HG03575 (cell line): ENCODE measurements at regions not wholly inside any gene's neighbourhood (a gene's known extent, or its start where the extent isn't known, plus 50 kb on each side); places are given as distances from the start of the nearest gene placed in this dataset.
A peak's percentile ranks its signal among the peaks of the same experiment; 100 is the strongest.
"Not testable (repeated sequence)": the region's sequence is repeated elsewhere in the genome, so short reads cannot be mapped to it uniquely, and the experiment has no call there.

Source experiments
- ATAC-seq: cut with Tn5 transposase; IDR thresholded peaks from one replicate; pipeline ENCODE4 v1.9.1; 2021; ENCODE audit not compliant: unreplicated experiment, insufficient number of reproducible peaks, low FRiP score; ENCODE audit errors: extremely low read depth

DNA sequence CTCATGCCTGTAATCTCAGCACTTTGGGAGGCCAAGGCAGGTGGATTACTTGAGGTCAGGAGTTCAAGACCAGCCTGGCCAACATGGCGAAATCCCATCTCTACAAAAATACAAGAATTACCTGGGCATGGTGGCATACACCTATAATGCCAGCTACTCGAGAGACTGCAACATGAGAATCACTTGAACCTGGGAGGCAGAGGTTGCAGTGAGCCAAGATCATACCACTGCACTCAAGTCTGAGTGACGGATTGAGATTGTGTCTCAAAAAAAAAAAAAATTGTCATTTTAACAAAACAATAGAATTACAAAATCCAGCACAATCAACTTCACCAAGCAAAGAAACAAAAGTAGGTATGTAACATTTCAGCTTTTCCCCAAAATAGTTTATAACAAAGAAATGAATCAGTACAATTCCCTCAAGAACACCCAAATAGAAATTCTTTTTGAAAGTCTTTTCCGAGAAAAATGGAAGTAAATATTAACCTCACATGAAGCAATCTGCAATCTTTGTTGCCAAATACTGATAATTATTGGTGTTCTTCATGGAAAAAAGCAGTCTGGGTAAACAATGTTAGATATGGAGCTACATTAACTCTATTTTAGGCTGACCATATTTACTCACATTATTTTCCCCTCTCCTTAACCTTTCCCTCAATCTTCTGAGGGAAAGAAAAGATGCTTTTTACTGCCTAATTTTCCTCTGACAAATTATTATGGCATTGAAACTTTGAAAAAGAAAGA lies 165.9 kb upstream of the ATF7IP start:
- no peak for ATAC-seq

DNA sequence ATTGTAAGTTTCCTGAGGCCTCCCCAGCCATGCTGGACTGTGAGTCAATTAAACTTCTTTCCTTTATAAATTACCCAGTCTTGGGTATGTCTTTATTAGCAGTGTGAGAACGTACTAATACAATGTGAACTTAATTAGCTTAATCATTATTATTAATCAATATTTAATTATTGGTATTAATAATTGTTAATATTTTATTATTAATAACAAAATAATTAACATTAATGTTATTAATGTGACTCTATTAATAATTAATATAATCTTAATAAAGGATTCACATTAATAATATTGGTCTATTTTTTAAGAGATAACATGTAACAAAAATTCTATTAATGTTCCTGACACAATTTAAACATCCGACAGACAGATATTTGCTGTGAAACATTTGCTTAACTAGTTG lies 164.9 kb upstream of the ATF7IP start:
- no peak for ATAC-seq

DNA sequence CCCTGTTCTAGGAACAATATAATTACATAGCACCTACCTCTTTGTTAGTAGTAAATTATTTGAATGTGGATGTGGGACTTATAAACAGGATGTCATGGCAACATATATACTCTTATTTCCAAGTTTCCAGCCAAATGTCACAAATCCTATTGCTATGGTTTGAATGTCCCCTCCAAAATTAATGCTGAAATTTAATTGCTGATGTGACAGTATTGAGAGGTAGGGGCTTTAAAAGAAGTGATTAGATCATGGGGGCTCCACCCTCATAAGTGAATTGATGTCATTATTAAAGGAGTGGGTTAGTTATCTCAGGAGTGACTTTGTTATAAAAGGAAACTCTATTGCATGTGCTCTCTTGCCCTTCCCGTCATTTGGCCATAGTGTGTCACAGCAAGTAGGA lies 164.2 kb upstream of the ATF7IP start:
- ATAC-seq: no peak

DNA sequence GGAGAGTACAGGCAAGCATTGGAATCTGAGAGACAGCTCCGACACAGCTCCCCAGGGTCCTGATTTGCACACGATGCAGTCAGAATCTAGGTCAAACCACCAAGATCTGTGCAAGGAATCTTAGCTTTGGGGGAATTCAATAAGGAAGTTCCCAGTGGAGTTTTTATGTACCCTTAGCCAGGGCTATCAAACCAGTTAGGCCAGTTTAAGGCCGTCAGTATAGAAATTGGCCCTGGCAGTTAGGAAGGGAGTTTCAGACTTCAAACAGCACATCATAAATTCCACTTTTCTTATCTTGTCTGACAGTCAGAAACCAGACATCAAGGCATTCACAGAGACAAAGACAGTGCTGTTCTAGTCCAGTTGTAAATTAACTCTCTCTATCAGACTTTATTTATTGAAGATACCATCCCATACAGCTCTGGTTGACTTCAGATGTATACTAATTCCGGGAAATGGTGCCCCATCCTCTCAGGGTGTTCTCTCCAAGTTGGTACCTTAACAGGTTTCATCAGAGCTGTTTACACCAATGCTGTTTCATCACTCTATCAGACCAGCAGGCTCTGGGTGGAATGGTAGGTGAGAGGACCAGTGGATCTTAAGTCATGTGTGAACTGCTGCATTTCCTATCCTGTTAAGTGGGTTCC lies 157.5 kb upstream of the ATF7IP start:
- ATAC-seq: no peak

DNA sequence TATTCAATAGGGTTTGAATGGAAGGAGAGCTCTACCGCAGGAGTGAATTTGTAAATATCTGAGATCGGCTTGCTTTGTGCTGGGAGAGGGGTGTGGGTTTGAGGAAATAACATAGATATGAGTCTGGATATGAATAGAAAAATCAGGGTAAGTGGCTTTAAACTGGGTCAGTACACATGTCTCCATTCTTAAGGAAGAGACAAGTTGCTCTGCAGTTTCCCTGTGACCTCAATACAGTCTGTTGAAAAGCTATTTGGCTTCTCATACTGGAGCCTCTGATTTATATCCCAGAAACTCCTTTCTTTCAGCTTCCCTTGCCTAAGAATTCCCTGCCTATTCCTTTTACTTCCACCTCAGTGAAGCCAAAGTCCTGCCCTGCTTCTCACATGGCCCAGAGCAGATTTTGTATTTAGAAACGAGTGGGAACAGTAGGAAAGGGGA lies 153.5 kb upstream of the ATF7IP start:
- no peak for ATAC-seq

DNA sequence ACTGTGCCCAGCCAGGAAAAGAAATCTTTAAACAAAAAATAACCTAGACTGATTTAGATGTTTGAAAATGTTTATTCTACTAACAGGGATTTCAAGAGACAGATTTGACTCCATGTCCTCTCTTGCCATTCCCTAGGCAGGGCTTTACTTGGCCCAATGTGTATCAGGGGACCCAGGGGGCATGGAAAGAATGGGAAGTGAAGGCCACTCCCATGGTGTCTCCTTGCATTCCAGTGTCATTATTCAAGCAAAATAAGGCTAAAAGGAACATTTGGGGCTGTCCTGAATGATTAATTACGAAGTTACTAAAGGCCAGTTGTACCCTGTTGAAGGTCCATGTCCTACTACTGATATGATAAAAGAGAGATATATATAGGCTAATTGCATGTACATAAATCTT lies 151.9 kb upstream of the ATF7IP start:
- ATAC-seq: no peak

GRCh38 chr12:14214495-14214894 lies 151.0 kb upstream of the ATF7IP start:
- no peak for ATAC-seq

DNA sequence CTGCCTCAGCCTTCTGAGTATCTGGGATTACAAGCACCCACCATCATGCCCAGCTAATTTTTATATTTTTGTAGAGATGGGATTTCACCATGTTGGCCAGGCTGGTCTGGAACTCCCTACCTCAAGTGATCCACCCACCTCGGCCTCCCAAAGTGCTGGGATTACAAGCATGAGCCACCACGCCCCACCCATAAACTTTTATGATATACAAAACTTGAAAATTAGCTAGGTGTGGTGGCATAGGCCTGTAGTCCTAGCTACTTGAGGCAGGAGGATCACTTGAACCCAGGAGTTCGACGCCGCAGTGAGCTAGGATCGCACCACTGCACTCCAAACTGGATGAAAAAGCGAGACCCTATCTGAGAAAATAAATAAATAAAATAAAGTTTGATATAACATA lies 149.5 kb upstream of the ATF7IP start:
- not testable (repeated sequence) for ATAC-seq

- no peak for ATAC-seq
Observed at GRCh38 chr12:14216405-14217294, 148.8 kb upstream of the ATF7IP start.

- no peak for ATAC-seq
Observed at GRCh38 chr12:14219156-14219555, 146.3 kb upstream of the ATF7IP start.

- ATAC-seq: not testable (repeated sequence)
Observed at GRCh38 chr12:14219670-14220069, 145.8 kb upstream of the ATF7IP start.

- ATAC-seq: no peak
Observed at GRCh38 chr12:14225064-14225463, 140.4 kb upstream of the ATF7IP start.

DNA sequence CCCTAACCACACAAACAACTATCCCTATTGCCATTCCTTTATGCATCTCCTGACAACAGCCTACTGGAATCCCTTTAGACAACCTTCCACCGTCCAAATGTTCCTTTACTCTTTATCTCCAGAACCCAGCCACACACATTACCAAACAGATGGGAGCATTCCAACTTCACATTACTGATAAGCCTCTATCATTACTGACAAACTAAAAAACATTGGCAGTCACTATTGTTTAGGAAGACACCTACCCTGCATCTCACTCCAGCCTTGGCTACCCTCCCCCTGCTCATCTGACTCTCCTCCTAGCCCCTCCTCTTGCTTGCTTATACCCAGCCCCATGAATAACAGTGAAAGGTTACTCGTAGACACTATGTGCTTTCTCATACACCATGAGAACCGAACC lies 130.3 kb upstream of the ATF7IP start:
- not testable (repeated sequence) for ATAC-seq

GRCh38 chr12:14236641-14237040 lies 128.8 kb upstream of the ATF7IP start:
- ATAC-seq: not testable (repeated sequence)

- no peak for ATAC-seq
Observed at GRCh38 chr12:14238221-14238792, 127.2 kb upstream of the ATF7IP start.

- ATAC-seq: peak; percentile 61
Observed at GRCh38 chr12:14239350-14239934, 126.0 kb upstream of the ATF7IP start.

DNA sequence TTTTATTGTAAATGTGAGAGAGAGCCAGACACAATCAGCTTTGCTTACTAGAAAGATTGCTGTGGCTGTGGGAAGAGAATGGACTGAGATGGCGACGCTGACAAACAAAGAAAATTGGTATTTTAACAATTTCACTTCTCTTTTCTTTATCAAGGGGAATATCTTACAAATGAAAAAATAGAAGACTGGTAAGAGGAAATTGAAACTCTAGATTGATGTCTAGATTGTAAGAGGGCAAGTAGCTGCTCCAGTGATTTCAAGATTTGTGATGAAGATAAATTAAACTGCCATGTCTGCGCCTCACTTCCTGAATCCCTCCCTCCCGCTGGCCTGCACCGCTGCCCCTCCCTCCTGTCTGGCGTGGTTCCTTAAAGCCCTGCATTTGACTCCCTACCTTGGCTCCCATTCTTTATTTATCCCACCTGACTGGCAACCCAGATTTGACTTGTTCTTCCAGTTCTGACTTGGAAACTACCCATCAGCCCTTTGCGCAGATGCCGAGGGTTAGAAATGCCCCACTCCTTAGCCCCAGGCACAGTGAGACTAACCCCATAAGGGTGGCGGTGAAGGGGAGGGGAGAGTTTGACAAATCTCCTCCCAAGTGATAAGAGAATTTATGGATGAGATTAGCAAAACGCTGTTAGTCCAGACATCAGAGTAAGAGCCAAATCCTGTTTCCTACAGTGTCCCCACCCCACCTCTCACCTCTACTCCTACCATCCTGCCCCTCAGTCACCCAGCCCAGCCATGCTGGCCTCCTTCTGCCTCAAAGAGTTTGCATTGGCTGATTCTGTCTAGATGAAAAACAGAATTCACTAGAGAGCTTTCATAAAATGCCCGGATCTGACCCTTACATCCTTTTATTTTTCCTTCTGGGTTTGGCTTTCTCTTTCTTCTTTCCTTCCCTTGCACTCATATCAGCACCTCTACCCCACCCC lies 125.3 kb upstream of the ATF7IP start:
- ATAC-seq: peak; percentile 42

DNA sequence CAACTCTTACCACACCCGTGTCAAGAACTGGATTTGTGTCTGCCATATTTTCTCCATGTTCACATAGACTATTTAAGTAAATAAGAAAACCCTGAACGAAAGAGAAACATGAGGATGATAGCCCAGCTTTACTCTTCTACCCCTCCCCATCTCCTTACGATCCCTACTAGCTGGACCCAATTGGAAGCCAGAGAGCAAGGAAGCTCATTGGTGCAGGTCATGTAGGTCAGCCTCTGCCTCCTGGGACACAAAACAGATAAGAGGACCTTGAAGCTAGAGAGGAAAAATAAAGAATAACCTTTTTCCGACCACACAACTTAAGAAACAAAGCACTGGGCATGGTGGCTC lies 124.6 kb upstream of the ATF7IP start:
- no peak for ATAC-seq
